SK-N-SH (cell line): ENCODE measurements at regions not wholly inside any gene's neighbourhood (a gene's known extent, or its start where the extent isn't known, plus 50 kb on each side); places are given as distances from the start of the nearest gene placed in this dataset.

ENCODE experiments used
- CTCF ChIA-PET: fragments of 300-600, 350-600 bp; formaldehyde crosslinking; extraction: SDS; loops from one replicate; lab custom pipeline; 2021; lab: Yijun Ruan, JAX
- POLR2A ChIA-PET: fragments of 350-600 bp; sonication (Branson Sonifier 250); formaldehyde crosslinking; extraction: SDS; loops from one replicate; lab custom pipeline; 2020; ENCODE audit warnings: antibody characterized with exemption, inconsistent platforms; lab: Yijun Ruan, JAX
- DNase-seq: peaks from one replicate; pipeline ENCODE4 v3.0.0; 2012
- H2AFZ ChIP-seq: fragments of 200-600 bp; sonication (generic); 2 replicates; pipeline ENCODE4 v1.8.1; 2016; ENCODE audit warnings: antibody characterized with exemption, mild to moderate bottlenecking, low read depth
- H3F3A ChIP-seq: fragments of 200-600 bp; sonication (generic); replicated peaks from 2 replicates; pipeline ENCODE3; 2016; ENCODE audit warnings: antibody characterized with exemption, mild to moderate bottlenecking; ENCODE audit not compliant: insufficient read depth
- H3K27ac ChIP-seq, 2 experiments: fragments of 200-500 bp in 1 of 2; fragments of 200-600 bp in 1 of 2; sonication (Bioruptor generic) in 1 of 2; sonication (generic), shearing (Covaris generic) in 1 of 2; 2 replicates each; pipeline versions ENCODE4 v1.5.1 to v1.6.1; 2014 to 2016; ENCODE audit warnings: low read depth in 2 of 2, inconsistent platforms in 1 of 2, low read length in 1 of 2, mild to moderate bottlenecking in 1 of 2, mixed read lengths in 1 of 2
- H3K27me3 ChIP-seq: fragments of 200-600 bp; sonication (generic), shearing (Covaris generic); 2 replicates; pipeline ENCODE4 v1.6.1; 2016; ENCODE audit warnings: mixed run types; ENCODE audit not compliant: insufficient read depth
- H3K36me3 ChIP-seq, 2 experiments: fragments of 200-500 bp in 1 of 2; fragments of 200-600 bp in 1 of 2; sonication (Bioruptor generic) in 1 of 2; sonication (generic) in 1 of 2; replicated peaks in 1 of 2; 2 replicates each; pipeline versions ENCODE3 to v1.5.1; 2014 to 2016; ENCODE audit warnings: low read length in 1 of 2, mild to moderate bottlenecking in 1 of 2; ENCODE audit not compliant: insufficient read depth in 2 of 2, control insufficient read depth in 1 of 2
- H3K4me1 ChIP-seq, 2 experiments: fragments of 200-500 bp in 1 of 2; fragments of 200-600 bp in 1 of 2; sonication (Bioruptor generic) in 1 of 2; sonication (generic), shearing (Covaris generic) in 1 of 2; 2 replicates each; pipeline versions ENCODE4 v1.5.1 to v1.6.1; 2014 to 2016; ENCODE audit warnings: low read depth in 1 of 2, low read length in 1 of 2, mixed run types in 1 of 2; ENCODE audit not compliant: insufficient read depth in 2 of 2, control insufficient read depth in 1 of 2
- H3K4me2 ChIP-seq: fragments of 200-600 bp; sonication (generic), shearing (Covaris generic); 2 replicates; pipeline ENCODE4 v1.6.1; 2017; ENCODE audit warnings: mixed run types
- H3K4me3 ChIP-seq, 2 experiments: fragments of 200-500 bp in 1 of 2; fragments of 200-600 bp in 1 of 2; sonication (Bioruptor generic) in 1 of 2; sonication (generic), shearing (Covaris generic) in 1 of 2; 2 replicates each; pipeline versions ENCODE4 v1.5.1 to v1.8.1; 2014 to 2016; ENCODE audit warnings: low read depth in 2 of 2, inconsistent platforms in 1 of 2, low read length in 1 of 2, mild to moderate bottlenecking in 1 of 2, mixed read lengths in 1 of 2, moderate library complexity in 1 of 2
- H3K79me2 ChIP-seq: fragments of 200-600 bp; sonication (generic); 2 replicates; pipeline ENCODE4 v1.8.1; 2017; ENCODE audit warnings: mild to moderate bottlenecking; ENCODE audit not compliant: insufficient read depth
- H3K9ac ChIP-seq: fragments of 200-600 bp; sonication (generic); 2 replicates; pipeline ENCODE4 v1.6.1; 2017; ENCODE audit warnings: mixed run types
- H3K9me2 ChIP-seq: fragments of 200-600 bp; sonication (generic); 2 replicates; pipeline ENCODE4 v1.6.1; 2017; ENCODE audit warnings: mixed run types
- H3K9me3 ChIP-seq: fragments of 200-600 bp; sonication (generic); 2 replicates; pipeline ENCODE4 v1.6.1; 2017; ENCODE audit warnings: mixed run types, mild to moderate bottlenecking, moderate library complexity
- H4K20me1 ChIP-seq: fragments of 200-600 bp; sonication (generic); 2 replicates; pipeline ENCODE4 v1.6.1; 2017; ENCODE audit warnings: mild to moderate bottlenecking, mixed run types; ENCODE audit not compliant: insufficient read depth
- EP300 ChIP-seq, 2 experiments: IDR thresholded peaks; 2 replicates each; pipeline versions ENCODE4 v1.4.0 to v1.6.1; 2012; ENCODE audit warnings: borderline replicate concordance in 1 of 2, low read depth in 1 of 2, low read length in 1 of 2
- FOSL2 ChIP-seq: IDR thresholded peaks from 2 replicates; pipeline ENCODE4 v1.4.0; 2012; ENCODE audit warnings: low read depth, mild to moderate bottlenecking, moderate library complexity, borderline replicate concordance
- FOXJ3 ChIP-seq: sonication (generic); formaldehyde crosslinking; IDR thresholded peaks from 2 replicates; pipeline ENCODE4 v1.5.1; 2020; ENCODE audit warnings: mild to moderate bottlenecking, missing genetic modification reagents
- GABPA ChIP-seq: IDR thresholded peaks from 2 replicates; pipeline ENCODE4 v1.4.0; 2012; ENCODE audit warnings: low read depth, mild to moderate bottlenecking
- MEF2A ChIP-seq: IDR thresholded peaks from 2 replicates; pipeline ENCODE4 v1.4.0; 2012; ENCODE audit warnings: low read depth, borderline replicate concordance
- MXI1 ChIP-seq: IDR thresholded peaks from 2 replicates; pipeline ENCODE4 v1.6.1; 2012; ENCODE audit warnings: mild to moderate bottlenecking, low read depth, low read length, improper control_type of control experiment
- NFIC ChIP-seq: IDR thresholded peaks from 2 replicates; pipeline ENCODE4 v1.4.0; 2012; ENCODE audit warnings: borderline replicate concordance
- NRF1 ChIP-seq: IDR thresholded peaks from 2 replicates; pipeline ENCODE4 v1.6.1; 2012; ENCODE audit warnings: low read depth, mild to moderate bottlenecking, low read length
- RAD21 ChIP-seq: IDR thresholded peaks from 2 replicates; pipeline ENCODE4 v1.6.1; 2012; ENCODE audit warnings: mild to moderate bottlenecking, low read length
- RFX5 ChIP-seq: IDR thresholded peaks from 2 replicates; pipeline ENCODE4 v1.6.1; 2012; ENCODE audit warnings: mild to moderate bottlenecking, improper control_type of control experiment, low read length
- RXRA ChIP-seq: IDR thresholded peaks from 2 replicates; pipeline ENCODE4 v1.4.0; 2012; ENCODE audit warnings: low read depth, mild to moderate bottlenecking, borderline replicate concordance
- SIN3A ChIP-seq: IDR thresholded peaks from 2 replicates; pipeline ENCODE4 v1.6.1; 2012; ENCODE audit warnings: low read depth, mild to moderate bottlenecking, low read length, moderate library complexity, borderline replicate concordance
- SMC3 ChIP-seq: IDR thresholded peaks from 2 replicates; pipeline ENCODE4 v1.6.1; 2012; ENCODE audit warnings: low read depth, low read length, improper control_type of control experiment
- TAF1 ChIP-seq: IDR thresholded peaks from 2 replicates; pipeline ENCODE4 v1.6.1; 2012; ENCODE audit warnings: low read depth, mild to moderate bottlenecking, low read length, moderate library complexity, borderline replicate concordance
- TEAD4 ChIP-seq: IDR thresholded peaks from 2 replicates; pipeline ENCODE4 v1.4.0; 2012; ENCODE audit warnings: mild to moderate bottlenecking, borderline replicate concordance; ENCODE audit not compliant: insufficient read depth
- WGBS: methylation state at CpG from one replicate; pipeline ENCODE4 v1.1.6; 2017; ENCODE audit warnings: low lambda C conversion rate; 5-methylcytosine and 5-hydroxymethylcytosine counted together
- TF ChIP-seq, protein P1 (sequence below): fragments of 150-350 bp; IDR thresholded peaks from 2 replicates; pipeline ENCODE4 v1.6.1; 2016; ENCODE audit warnings: mild to moderate bottlenecking, low read depth, low read length
- TF ChIP-seq, protein P2 (sequence below): IDR thresholded peaks from 2 replicates; pipeline ENCODE4 v1.4.0; 2012; ENCODE audit warnings: low read depth
- TF ChIP-seq, protein P3 (sequence below): IDR thresholded peaks from 2 replicates; pipeline ENCODE4 v1.4.0; 2012; ENCODE audit warnings: low read depth, borderline replicate concordance
- TF ChIP-seq, protein P4 (sequence below): IDR thresholded peaks from 2 replicates; pipeline ENCODE4 v1.6.1; 2012; ENCODE audit warnings: mild to moderate bottlenecking, low read depth, low read length, moderate library complexity

DNA sequence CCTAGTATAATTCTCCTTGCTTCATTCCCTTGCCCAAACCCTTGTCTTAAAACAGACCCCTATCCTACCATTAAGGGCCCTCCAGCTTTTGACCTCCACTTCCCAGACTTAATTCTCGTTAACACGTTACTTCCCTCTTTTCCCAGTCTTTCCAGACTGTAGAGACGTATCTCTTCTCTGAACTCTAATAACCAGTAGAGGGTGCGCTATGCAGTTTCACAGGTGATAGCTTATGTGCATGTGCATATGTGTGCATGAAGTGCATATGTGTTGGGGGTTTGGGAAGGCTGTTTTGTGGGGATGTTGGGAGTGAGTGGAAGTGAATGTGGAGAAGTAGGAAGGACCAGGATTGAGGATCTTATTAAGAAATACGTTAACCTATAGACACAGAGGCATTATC, 78.1 kb upstream of the CCDC190 start:
- Histone ChIP-seq H3K27ac (no peak overlapping the region), H3F3A (no peaks in the 10 kb centered on the region), H3K4me2 (no peak overlapping the region), H3K9me3 (no peaks in the 10 kb centered on the region), H3K36me3 (no peaks in the 10 kb centered on the region), H3K9me2 (no peaks in the 10 kb centered on the region), H3K27me3 (no peaks in the 10 kb centered on the region), H3K4me1 (peaks cover 4 to 21% of the 10 kb centered on the region in 2 experiments; a peak in 3 of 4 replicates), H2AFZ (no peak overlapping the region), H4K20me1 (no peaks in the 10 kb centered on the region), H3K79me2 (no peaks in the 10 kb centered on the region), H3K4me3 (no peak overlapping the region), H3K9ac (no peak overlapping the region)
- POLR2A ChIA-PET = interaction anchor here (0.7 kb wide), 1 partner anchor 130 kb away, joined by 5 read pairs; the partner anchor contains the start of gene RGS4
- CTCF ChIA-PET = interaction anchor here (0.8 to 1.5 kb wide), 7 partner anchors 10 to 376 kb away, joined by 3 to 4 read pairs (median 3); partner anchors contain the start of gene RGS4
- TF ChIP-seq RXRA (no peak), RAD21 (peak; percentile 34)
- DNase-seq = no peak
- WGBS = 82% methylated on average over 5 of the region's 5 CpGs

DNA sequence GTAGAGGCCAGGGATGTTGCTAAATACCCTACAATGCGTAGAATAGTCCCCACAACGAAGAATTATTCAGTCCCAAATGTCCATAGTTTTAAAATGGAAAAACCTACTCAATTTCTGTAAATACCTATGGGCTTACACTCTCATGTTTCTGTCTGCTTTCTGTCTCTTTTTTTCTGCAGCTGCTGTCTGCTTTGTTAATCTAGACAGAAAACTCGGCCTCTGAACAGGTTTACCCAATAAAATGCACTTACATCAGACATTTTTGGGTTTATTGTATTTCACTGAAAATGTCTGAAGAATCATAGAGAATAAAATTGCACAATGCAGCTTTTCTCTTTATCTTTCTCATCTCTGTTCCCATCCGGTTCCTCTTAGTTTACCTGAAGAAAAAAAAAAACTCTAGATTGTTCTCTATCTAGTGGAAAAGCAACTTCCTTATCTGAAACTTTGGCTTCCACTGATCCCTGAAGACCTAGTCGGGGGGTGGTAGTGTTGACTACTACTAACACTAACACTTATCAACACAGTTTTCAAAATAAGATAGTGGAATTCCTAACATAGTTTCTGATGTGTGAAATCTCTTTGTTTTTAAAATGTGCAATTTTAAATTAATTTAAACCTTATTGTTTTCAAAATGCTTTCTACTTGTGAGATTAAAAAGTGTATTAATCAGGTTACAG, 76.9 kb upstream of the CCDC190 start:
- Histone ChIP-seq H3K79me2 (no peaks in the 10 kb centered on the region), H3F3A (no peaks in the 10 kb centered on the region), H2AFZ (no peak overlapping the region), H3K4me1 (peaks cover 0 to 14% of the 10 kb centered on the region in 2 experiments; a peak in 2 of 4 replicates), H4K20me1 (no peaks in the 10 kb centered on the region), H3K27me3 (no peaks in the 10 kb centered on the region), H3K9me3 (no peaks in the 10 kb centered on the region), H3K36me3 (no peaks in the 10 kb centered on the region), H3K9ac (no peak overlapping the region), H3K4me2 (no peak overlapping the region), H3K9me2 (no peaks in the 10 kb centered on the region), H3K27ac (no peak overlapping the region; a peak in 1 of 4 replicates), H3K4me3 (no peak overlapping the region)
- CTCF ChIA-PET = interaction anchor here (0.6 to 1.5 kb wide), 7 partner anchors 11 to 377 kb away, joined by 3 to 4 read pairs (median 3); partner anchors contain the start of gene RGS4
- DNase-seq = no peak
- 59% methylated on average over 5 of the region's 5 CpGs for WGBS
- POLR2A ChIA-PET = interaction anchor here (0.9 kb wide), 1 partner anchor 131 kb away, joined by 5 read pairs; the partner anchor contains the start of gene RGS4
- no peak for TF ChIP-seq RAD21
- no peak for TF ChIP-seq TEAD4
- TF ChIP-seq NRF1 = no peak
- TF ChIP-seq, protein P1, sequence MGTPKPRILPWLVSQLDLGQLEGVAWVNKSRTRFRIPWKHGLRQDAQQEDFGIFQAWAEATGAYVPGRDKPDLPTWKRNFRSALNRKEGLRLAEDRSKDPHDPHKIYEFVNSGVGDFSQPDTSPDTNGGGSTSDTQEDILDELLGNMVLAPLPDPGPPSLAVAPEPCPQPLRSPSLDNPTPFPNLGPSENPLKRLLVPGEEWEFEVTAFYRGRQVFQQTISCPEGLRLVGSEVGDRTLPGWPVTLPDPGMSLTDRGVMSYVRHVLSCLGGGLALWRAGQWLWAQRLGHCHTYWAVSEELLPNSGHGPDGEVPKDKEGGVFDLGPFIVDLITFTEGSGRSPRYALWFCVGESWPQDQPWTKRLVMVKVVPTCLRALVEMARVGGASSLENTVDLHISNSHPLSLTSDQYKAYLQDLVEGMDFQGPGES = no peak
- TF ChIP-seq EP300 (IDR thresholded peaks at IDR 0.05; ENCODE audit: borderline replicate concordance in 1 of 2, low read depth in 1 of 2, low read length in 1 of 2) = no peak
- TF ChIP-seq, protein P2, sequence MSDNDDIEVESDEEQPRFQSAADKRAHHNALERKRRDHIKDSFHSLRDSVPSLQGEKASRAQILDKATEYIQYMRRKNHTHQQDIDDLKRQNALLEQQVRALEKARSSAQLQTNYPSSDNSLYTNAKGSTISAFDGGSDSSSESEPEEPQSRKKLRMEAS = no peak
- TF ChIP-seq NFIC = no peak
- TF ChIP-seq, protein P3, sequence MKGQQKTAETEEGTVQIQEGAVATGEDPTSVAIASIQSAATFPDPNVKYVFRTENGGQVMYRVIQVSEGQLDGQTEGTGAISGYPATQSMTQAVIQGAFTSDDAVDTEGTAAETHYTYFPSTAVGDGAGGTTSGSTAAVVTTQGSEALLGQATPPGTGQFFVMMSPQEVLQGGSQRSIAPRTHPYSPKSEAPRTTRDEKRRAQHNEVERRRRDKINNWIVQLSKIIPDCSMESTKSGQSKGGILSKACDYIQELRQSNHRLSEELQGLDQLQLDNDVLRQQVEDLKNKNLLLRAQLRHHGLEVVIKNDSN = no peak
- no peak for TF ChIP-seq MEF2A
- no peak for TF ChIP-seq RFX5
- no peak for TF ChIP-seq MXI1
- TF ChIP-seq TAF1 = no peak
- TF ChIP-seq, protein P4, sequence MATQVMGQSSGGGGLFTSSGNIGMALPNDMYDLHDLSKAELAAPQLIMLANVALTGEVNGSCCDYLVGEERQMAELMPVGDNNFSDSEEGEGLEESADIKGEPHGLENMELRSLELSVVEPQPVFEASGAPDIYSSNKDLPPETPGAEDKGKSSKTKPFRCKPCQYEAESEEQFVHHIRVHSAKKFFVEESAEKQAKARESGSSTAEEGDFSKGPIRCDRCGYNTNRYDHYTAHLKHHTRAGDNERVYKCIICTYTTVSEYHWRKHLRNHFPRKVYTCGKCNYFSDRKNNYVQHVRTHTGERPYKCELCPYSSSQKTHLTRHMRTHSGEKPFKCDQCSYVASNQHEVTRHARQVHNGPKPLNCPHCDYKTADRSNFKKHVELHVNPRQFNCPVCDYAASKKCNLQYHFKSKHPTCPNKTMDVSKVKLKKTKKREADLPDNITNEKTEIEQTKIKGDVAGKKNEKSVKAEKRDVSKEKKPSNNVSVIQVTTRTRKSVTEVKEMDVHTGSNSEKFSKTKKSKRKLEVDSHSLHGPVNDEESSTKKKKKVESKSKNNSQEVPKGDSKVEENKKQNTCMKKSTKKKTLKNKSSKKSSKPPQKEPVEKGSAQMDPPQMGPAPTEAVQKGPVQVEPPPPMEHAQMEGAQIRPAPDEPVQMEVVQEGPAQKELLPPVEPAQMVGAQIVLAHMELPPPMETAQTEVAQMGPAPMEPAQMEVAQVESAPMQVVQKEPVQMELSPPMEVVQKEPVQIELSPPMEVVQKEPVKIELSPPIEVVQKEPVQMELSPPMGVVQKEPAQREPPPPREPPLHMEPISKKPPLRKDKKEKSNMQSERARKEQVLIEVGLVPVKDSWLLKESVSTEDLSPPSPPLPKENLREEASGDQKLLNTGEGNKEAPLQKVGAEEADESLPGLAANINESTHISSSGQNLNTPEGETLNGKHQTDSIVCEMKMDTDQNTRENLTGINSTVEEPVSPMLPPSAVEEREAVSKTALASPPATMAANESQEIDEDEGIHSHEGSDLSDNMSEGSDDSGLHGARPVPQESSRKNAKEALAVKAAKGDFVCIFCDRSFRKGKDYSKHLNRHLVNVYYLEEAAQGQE = no peak
- no peak for TF ChIP-seq FOSL2
- no peak for TF ChIP-seq SMC3
- no peak for TF ChIP-seq SIN3A
- TF ChIP-seq FOXJ3 (CRISPR knock-in tag) = no peak
- TF ChIP-seq GABPA = no peak
